Ishikawa (cell line): ENCODE measurements at regions not wholly inside any gene's neighbourhood (a gene's known extent, or its start where the extent isn't known, plus 50 kb on each side); places are given as distances from the start of the nearest gene placed in this dataset.

ENCODE experiments used
- CEBPB ChIP-seq: IDR thresholded peaks from 2 replicates; pipeline ENCODE4 v1.6.1; 2012
- MAX ChIP-seq: IDR thresholded peaks from 2 replicates; pipeline ENCODE4 v1.6.1; 2012
- REST ChIP-seq: IDR thresholded peaks from 2 replicates; pipeline ENCODE4 v1.6.1; 2012; ENCODE audit warnings: low read depth, mild to moderate bottlenecking
- TAF1 ChIP-seq: IDR thresholded peaks from 2 replicates; pipeline ENCODE4 v1.6.1; 2012; ENCODE audit warnings: low read depth, mild to moderate bottlenecking
- TCF12 ChIP-seq: IDR thresholded peaks from 2 replicates; pipeline ENCODE4 v1.6.1; 2012; ENCODE audit warnings: low read depth
- TEAD4 ChIP-seq: IDR thresholded peaks from 2 replicates; pipeline ENCODE4 v1.6.1; 2012
- USF1 ChIP-seq: IDR thresholded peaks from 2 replicates; pipeline ENCODE4 v1.6.1; 2012
- YY1 ChIP-seq: IDR thresholded peaks from 2 replicates; pipeline ENCODE4 v1.6.1; 2012; ENCODE audit warnings: low read depth
- ZBTB7A ChIP-seq: IDR thresholded peaks from 2 replicates; pipeline ENCODE4 v1.6.1; 2012; ENCODE audit warnings: low read depth

GRCh38 chr13:18936104-18936503 is 245.5 kb downstream of the TUBA3C start:
- no peak for TF ChIP-seq MAX
- TF ChIP-seq TAF1 = no peak
- TF ChIP-seq TCF12 = no peak
- no peak for TF ChIP-seq USF1
- TF ChIP-seq YY1 = no peak
- no peak for TF ChIP-seq REST
- TF ChIP-seq TEAD4 = no peak
- no peak for TF ChIP-seq ZBTB7A
- TF ChIP-seq CEBPB = no peak
